ENCODE measurements at regions not wholly inside any gene's neighbourhood (a gene's known extent, or its start where the extent isn't known, plus 50 kb on each side); places are given as distances from the start of the nearest gene placed in this dataset.

GRCh38 chr10:33759191-33759590, 424.7 kb upstream of the NRP1 start:
- no peaks in the 10 kb centered on the region for H3K36me3 Mint-ChIP-seq (ENCODE audit: insufficient read depth)
- no peak overlapping the region for H3K4me3 Mint-ChIP-seq
- peaks cover 3% of the 10 kb centered on the region for H3K9me3 Mint-ChIP-seq
- no peaks in the 10 kb centered on the region for H3K4me1 Mint-ChIP-seq (ENCODE audit: low read depth)
- no peaks in the 10 kb centered on the region for H3K27me3 Mint-ChIP-seq (ENCODE audit: low read depth)
- no peak for DNase-seq
- ATAC-seq: no peak

- Mint-ChIP-seq H3K9me3 (peaks cover 3% of the 10 kb centered on the region), H3K27me3 (ENCODE audit: low read depth) (no peaks in the 10 kb centered on the region), H3K4me3 (no peak overlapping the region), H3K36me3 (ENCODE audit: insufficient read depth) (no peaks in the 10 kb centered on the region), H3K4me1 (ENCODE audit: low read depth) (no peaks in the 10 kb centered on the region)
- DNase-seq (no peak), ATAC-seq (no peak)
Observed at GRCh38 chr10:33758299-33758698, 423.8 kb upstream of the NRP1 start.

GRCh38 chr10:33754052-33754451, 419.6 kb upstream of the NRP1 start:
- DNase-seq: no peak
- Mint-ChIP-seq H3K9me3 (no peaks in the 10 kb centered on the region), H3K27me3 (ENCODE audit: low read depth) (no peaks in the 10 kb centered on the region), H3K36me3 (ENCODE audit: insufficient read depth) (no peaks in the 10 kb centered on the region), H3K4me1 (ENCODE audit: low read depth) (no peaks in the 10 kb centered on the region), H3K4me3 (no peak overlapping the region)
- no peak for ATAC-seq

- no peak overlapping the region for H3K4me3 Mint-ChIP-seq
- ATAC-seq (no peak), DNase-seq (no peak)
- H3K27me3 Mint-ChIP-seq (ENCODE audit: low read depth): no peaks in the 10 kb centered on the region
- no peaks in the 10 kb centered on the region for H3K36me3 Mint-ChIP-seq (ENCODE audit: insufficient read depth)
- H3K4me1 Mint-ChIP-seq (ENCODE audit: low read depth): no peaks in the 10 kb centered on the region
- no peaks in the 10 kb centered on the region for H3K9me3 Mint-ChIP-seq
Observed at GRCh38 chr10:33753389-33753788, 418.9 kb upstream of the NRP1 start.

GRCh38 chr10:33749790-33750189, 415.3 kb upstream of the NRP1 start:
- H3K36me3 Mint-ChIP-seq (ENCODE audit: insufficient read depth): no peaks in the 10 kb centered on the region
- DNase-seq (no peak), ATAC-seq (no peak)
- no peaks in the 10 kb centered on the region for H3K27me3 Mint-ChIP-seq (ENCODE audit: low read depth)
- H3K9me3 Mint-ChIP-seq: no peaks in the 10 kb centered on the region
- H3K4me3 Mint-ChIP-seq: no peak overlapping the region
- no peaks in the 10 kb centered on the region for H3K4me1 Mint-ChIP-seq (ENCODE audit: low read depth)

GRCh38 chr10:33749067-33749735, 414.7 kb upstream of the NRP1 start:
- H3K9me3 Mint-ChIP-seq: no peaks in the 10 kb centered on the region
- H3K36me3 Mint-ChIP-seq (ENCODE audit: insufficient read depth): no peaks in the 10 kb centered on the region
- ATAC-seq: no peak
- no peaks in the 10 kb centered on the region for H3K27me3 Mint-ChIP-seq (ENCODE audit: low read depth)
- no peak for DNase-seq
- H3K4me1 Mint-ChIP-seq (ENCODE audit: low read depth): no peaks in the 10 kb centered on the region
- H3K4me3 Mint-ChIP-seq: no peak overlapping the region

GRCh38 chr10:33746836-33747268, 412.4 kb upstream of the NRP1 start:
- H3K9me3 Mint-ChIP-seq: no peaks in the 10 kb centered on the region
- no peak for DNase-seq
- no peak for ATAC-seq
- no peak overlapping the region for H3K4me3 Mint-ChIP-seq
- no peaks in the 10 kb centered on the region for H3K27me3 Mint-ChIP-seq (ENCODE audit: low read depth)
- H3K36me3 Mint-ChIP-seq (ENCODE audit: insufficient read depth): no peaks in the 10 kb centered on the region
- H3K4me1 Mint-ChIP-seq (ENCODE audit: low read depth): no peaks in the 10 kb centered on the region

GRCh38 chr10:33746186-33746585, 411.7 kb upstream of the NRP1 start:
- no peak for DNase-seq
- Mint-ChIP-seq H3K4me3 (no peak overlapping the region), H3K9me3 (no peaks in the 10 kb centered on the region), H3K27me3 (ENCODE audit: low read depth) (no peaks in the 10 kb centered on the region), H3K4me1 (ENCODE audit: low read depth) (no peaks in the 10 kb centered on the region), H3K36me3 (ENCODE audit: insufficient read depth) (no peaks in the 10 kb centered on the region)
- no peak for ATAC-seq

GRCh38 chr10:33743429-33743857, 409.0 kb upstream of the NRP1 start:
- no peak overlapping the region for H3K4me3 Mint-ChIP-seq
- no peaks in the 10 kb centered on the region for H3K36me3 Mint-ChIP-seq (ENCODE audit: insufficient read depth)
- no peaks in the 10 kb centered on the region for H3K27me3 Mint-ChIP-seq (ENCODE audit: low read depth)
- no peaks in the 10 kb centered on the region for H3K4me1 Mint-ChIP-seq (ENCODE audit: low read depth)
- ATAC-seq (no peak), DNase-seq (no peak)
- peaks cover 3% of the 10 kb centered on the region for H3K9me3 Mint-ChIP-seq

GRCh38 chr10:33739031-33739430, 404.6 kb upstream of the NRP1 start:
- Mint-ChIP-seq H3K36me3 (ENCODE audit: insufficient read depth) (no peaks in the 10 kb centered on the region), H3K4me3 (no peak overlapping the region), H3K27me3 (ENCODE audit: low read depth) (no peaks in the 10 kb centered on the region), H3K4me1 (ENCODE audit: low read depth) (no peaks in the 10 kb centered on the region), H3K9me3 (peaks cover 3% of the 10 kb centered on the region)
- no peak for ATAC-seq
- DNase-seq: no peak

GRCh38 chr10:33735464-33735923, 401.0 kb upstream of the NRP1 start:
- DNase-seq: no peak

GRCh38 chr10:33734393-33735155, 400.1 kb upstream of the NRP1 start:
- no peak overlapping the region for H3K4me3 Mint-ChIP-seq
- no peak for ATAC-seq
- H3K27me3 Mint-ChIP-seq (ENCODE audit: low read depth): no peaks in the 10 kb centered on the region
- H3K4me1 Mint-ChIP-seq (ENCODE audit: low read depth): no peaks in the 10 kb centered on the region
- no peak for DNase-seq
- H3K36me3 Mint-ChIP-seq (ENCODE audit: insufficient read depth): no peaks in the 10 kb centered on the region
- no peaks in the 10 kb centered on the region for H3K9me3 Mint-ChIP-seq

More at GRCh38 chr10:33735464-33735923, 401.0 kb upstream of the NRP1 start:
- no peaks in the 10 kb centered on the region for H3K9me3 Mint-ChIP-seq
- no peaks in the 10 kb centered on the region for H3K27me3 Mint-ChIP-seq (ENCODE audit: low read depth)
- no peak overlapping the region for H3K4me3 Mint-ChIP-seq
- H3K4me1 Mint-ChIP-seq (ENCODE audit: low read depth): no peaks in the 10 kb centered on the region
- H3K36me3 Mint-ChIP-seq (ENCODE audit: insufficient read depth): no peaks in the 10 kb centered on the region
- no peak for ATAC-seq

GRCh38 chr10:33733058-33733457, 398.6 kb upstream of the NRP1 start:
- Mint-ChIP-seq H3K36me3 (ENCODE audit: insufficient read depth) (no peaks in the 10 kb centered on the region), H3K27me3 (ENCODE audit: low read depth) (peaks cover 6% of the 10 kb centered on the region), H3K4me1 (ENCODE audit: low read depth) (no peaks in the 10 kb centered on the region), H3K4me3 (no peak overlapping the region), H3K9me3 (no peaks in the 10 kb centered on the region)
- ATAC-seq (no peak), DNase-seq (no peak)

- Mint-ChIP-seq H3K27me3 (ENCODE audit: low read depth) (peaks cover 6% of the 10 kb centered on the region), H3K36me3 (ENCODE audit: insufficient read depth) (no peaks in the 10 kb centered on the region), H3K4me3 (no peak overlapping the region), H3K4me1 (ENCODE audit: low read depth) (no peaks in the 10 kb centered on the region), H3K9me3 (no peaks in the 10 kb centered on the region)
- no peak for DNase-seq
- no peak for ATAC-seq
Observed at GRCh38 chr10:33732161-33732680, 397.8 kb upstream of the NRP1 start.

- H3K4me3 Mint-ChIP-seq: no peak overlapping the region
- H3K4me1 Mint-ChIP-seq (ENCODE audit: low read depth): no peaks in the 10 kb centered on the region
- H3K9me3 Mint-ChIP-seq: no peaks in the 10 kb centered on the region
- H3K27me3 Mint-ChIP-seq (ENCODE audit: low read depth): peaks cover 6% of the 10 kb centered on the region
- no peaks in the 10 kb centered on the region for H3K36me3 Mint-ChIP-seq (ENCODE audit: insufficient read depth)
- ATAC-seq (no peak), DNase-seq (no peak)
Observed at GRCh38 chr10:33731322-33731721, 396.9 kb upstream of the NRP1 start.

Data from activated T-cell treated with anti-CD3 and anti-CD28 coated beads, Interleukin-2, amount 50 U/mL, for 4 hours (primary cell).